ENCODE measurements at regions not wholly inside any gene's neighbourhood (a gene's known extent, or its start where the extent isn't known, plus 50 kb on each side); places are given as distances from the start of the nearest gene placed in this dataset.

DNA sequence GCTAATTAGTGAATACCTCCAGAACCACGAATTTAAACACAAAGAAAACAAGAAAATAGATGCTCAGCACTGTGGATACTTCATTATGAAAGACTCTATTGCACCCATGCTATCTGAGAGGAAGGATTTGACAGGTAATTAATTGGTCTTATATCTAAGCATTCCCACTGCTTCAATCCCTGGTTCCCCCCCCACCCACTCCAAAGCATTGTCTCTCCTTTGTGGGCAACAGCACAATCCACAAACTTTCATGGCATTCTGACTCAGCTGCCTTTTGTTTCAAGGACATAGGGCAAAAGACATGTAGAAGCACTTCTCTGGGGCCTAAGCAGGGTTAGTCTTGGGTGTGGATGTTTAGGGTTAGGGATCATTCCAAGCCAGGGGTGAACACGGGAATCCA lies 551.4 kb downstream of the BUD13 start:
- Histone ChIP-seq H4K20me1 (ENCODE audit: control insufficient read depth, insufficient read depth, low read depth, low read length) (no peaks in the 10 kb centered on the region), H3K79me2 (ENCODE audit: control insufficient read depth, low read length) (no peaks in the 10 kb centered on the region), H3K4me1 (ENCODE audit: control insufficient read depth, low read length) (no peaks in the 10 kb centered on the region), H3K4me2 (ENCODE audit: low read length) (no peak overlapping the region), H3K27ac (ENCODE audit: low read depth, low read length) (no peak overlapping the region), H3K9me2 (replicated peaks; ENCODE audit: control insufficient read depth, low read length) (no peaks in the 10 kb centered on the region), H3K27me3 (ENCODE audit: control insufficient read depth, low read length) (no peaks in the 10 kb centered on the region), H3K4me3 (ENCODE audit: low read length) (no peak overlapping the region), H3K36me3 (ENCODE audit: control insufficient read depth, low read length) (no peaks in the 10 kb centered on the region), H3K9me3 (ENCODE audit: control insufficient read depth, insufficient read depth, low read length) (no peaks in the 10 kb centered on the region), H3F3A (ENCODE audit: control insufficient read depth, insufficient read depth) (no peaks in the 10 kb centered on the region)
- no peak for TF ChIP-seq EZH2phosphoT487 (IDR thresholded peaks at IDR 0.05; ENCODE audit: borderline replicate concordance, low read length)
- TF ChIP-seq, protein P1, sequence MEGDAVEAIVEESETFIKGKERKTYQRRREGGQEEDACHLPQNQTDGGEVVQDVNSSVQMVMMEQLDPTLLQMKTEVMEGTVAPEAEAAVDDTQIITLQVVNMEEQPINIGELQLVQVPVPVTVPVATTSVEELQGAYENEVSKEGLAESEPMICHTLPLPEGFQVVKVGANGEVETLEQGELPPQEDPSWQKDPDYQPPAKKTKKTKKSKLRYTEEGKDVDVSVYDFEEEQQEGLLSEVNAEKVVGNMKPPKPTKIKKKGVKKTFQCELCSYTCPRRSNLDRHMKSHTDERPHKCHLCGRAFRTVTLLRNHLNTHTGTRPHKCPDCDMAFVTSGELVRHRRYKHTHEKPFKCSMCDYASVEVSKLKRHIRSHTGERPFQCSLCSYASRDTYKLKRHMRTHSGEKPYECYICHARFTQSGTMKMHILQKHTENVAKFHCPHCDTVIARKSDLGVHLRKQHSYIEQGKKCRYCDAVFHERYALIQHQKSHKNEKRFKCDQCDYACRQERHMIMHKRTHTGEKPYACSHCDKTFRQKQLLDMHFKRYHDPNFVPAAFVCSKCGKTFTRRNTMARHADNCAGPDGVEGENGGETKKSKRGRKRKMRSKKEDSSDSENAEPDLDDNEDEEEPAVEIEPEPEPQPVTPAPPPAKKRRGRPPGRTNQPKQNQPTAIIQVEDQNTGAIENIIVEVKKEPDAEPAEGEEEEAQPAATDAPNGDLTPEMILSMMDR (IDR thresholded peaks at IDR 0.05; ENCODE audit: low read depth, low read length, poor library complexity, severe bottlenecking): no peak

DNA sequence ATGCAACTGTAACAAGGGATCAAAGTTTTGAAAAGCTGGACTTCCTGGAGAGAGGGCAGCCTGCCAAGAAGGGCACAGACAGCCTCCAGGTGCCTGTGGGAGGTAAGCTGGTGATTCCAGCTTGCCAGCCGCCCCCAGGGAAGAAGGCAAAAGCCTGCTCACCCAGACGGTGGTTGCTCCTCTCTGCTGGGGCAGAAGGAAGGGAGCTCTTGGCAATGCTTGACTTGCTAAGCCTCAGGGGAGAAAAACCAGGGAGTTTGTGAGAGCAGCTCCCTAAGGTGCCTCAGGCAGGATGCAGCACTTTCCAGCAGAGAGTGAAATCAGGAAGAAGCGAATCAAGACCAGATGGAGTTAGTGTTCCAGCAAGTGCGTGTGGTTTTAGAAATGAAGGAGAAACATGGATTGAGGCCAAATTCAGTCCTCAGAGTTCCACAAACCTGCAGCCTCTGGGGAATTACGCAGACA lies 553.6 kb downstream of the BUD13 start:
- Histone ChIP-seq H3K9me3 (ENCODE audit: control insufficient read depth, insufficient read depth, low read length) (no peaks in the 10 kb centered on the region), H3K9me2 (replicated peaks; ENCODE audit: control insufficient read depth, low read length) (no peaks in the 10 kb centered on the region), H4K20me1 (ENCODE audit: control insufficient read depth, insufficient read depth, low read depth, low read length) (no peaks in the 10 kb centered on the region), H3K79me2 (ENCODE audit: control insufficient read depth, low read length) (no peaks in the 10 kb centered on the region), H3K4me3 (ENCODE audit: low read length) (no peak overlapping the region), H3K4me2 (ENCODE audit: low read length) (no peak overlapping the region), H3F3A (ENCODE audit: control insufficient read depth, insufficient read depth) (no peaks in the 10 kb centered on the region), H3K27me3 (ENCODE audit: control insufficient read depth, low read length) (no peaks in the 10 kb centered on the region), H3K4me1 (ENCODE audit: control insufficient read depth, low read length) (no peaks in the 10 kb centered on the region), H3K36me3 (ENCODE audit: control insufficient read depth, low read length) (no peaks in the 10 kb centered on the region), H3K27ac (ENCODE audit: low read depth, low read length) (no peak overlapping the region)
- TF ChIP-seq, protein P1 (IDR thresholded peaks at IDR 0.05; ENCODE audit: low read depth, low read length, poor library complexity, severe bottlenecking): no peak
- no peak for TF ChIP-seq EZH2phosphoT487 (IDR thresholded peaks at IDR 0.05; ENCODE audit: borderline replicate concordance, low read length)

DNA sequence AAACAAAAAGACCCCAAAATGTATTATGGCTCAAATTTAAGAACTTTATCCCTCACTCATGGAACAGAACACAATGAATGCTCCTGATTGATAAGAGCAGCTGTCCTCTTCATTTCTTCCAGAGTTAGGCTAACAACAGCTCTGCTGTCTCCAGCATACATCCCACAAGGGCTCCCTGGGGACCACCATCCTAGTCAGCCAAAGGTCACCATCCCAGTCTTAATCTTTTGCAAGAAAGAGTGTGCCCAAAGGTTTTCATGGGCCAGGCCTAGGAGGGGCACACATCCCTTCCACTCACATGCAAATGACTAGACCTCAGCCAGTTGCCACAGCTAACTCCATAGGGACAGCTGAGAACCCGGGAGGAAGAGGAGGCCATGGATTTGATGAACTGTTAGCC lies 555.3 kb downstream of the BUD13 start:
- Histone ChIP-seq H3K4me2 (ENCODE audit: low read length) (no peak overlapping the region), H3K9me2 (replicated peaks; ENCODE audit: control insufficient read depth, low read length) (no peaks in the 10 kb centered on the region), H3K79me2 (ENCODE audit: control insufficient read depth, low read length) (no peaks in the 10 kb centered on the region), H3K4me3 (ENCODE audit: low read length) (no peak overlapping the region), H4K20me1 (ENCODE audit: control insufficient read depth, insufficient read depth, low read depth, low read length) (no peaks in the 10 kb centered on the region), H3K4me1 (ENCODE audit: control insufficient read depth, low read length) (no peaks in the 10 kb centered on the region), H3K27me3 (ENCODE audit: control insufficient read depth, low read length) (no peaks in the 10 kb centered on the region), H3K9me3 (ENCODE audit: control insufficient read depth, insufficient read depth, low read length) (no peaks in the 10 kb centered on the region), H3K36me3 (ENCODE audit: control insufficient read depth, low read length) (no peaks in the 10 kb centered on the region), H3F3A (ENCODE audit: control insufficient read depth, insufficient read depth) (no peaks in the 10 kb centered on the region), H3K27ac (ENCODE audit: low read depth, low read length) (no peak overlapping the region)
- TF ChIP-seq, protein P1 (IDR thresholded peaks at IDR 0.05; ENCODE audit: low read depth, low read length, poor library complexity, severe bottlenecking): no peak
- no peak for TF ChIP-seq EZH2phosphoT487 (IDR thresholded peaks at IDR 0.05; ENCODE audit: borderline replicate concordance, low read length)

DNA sequence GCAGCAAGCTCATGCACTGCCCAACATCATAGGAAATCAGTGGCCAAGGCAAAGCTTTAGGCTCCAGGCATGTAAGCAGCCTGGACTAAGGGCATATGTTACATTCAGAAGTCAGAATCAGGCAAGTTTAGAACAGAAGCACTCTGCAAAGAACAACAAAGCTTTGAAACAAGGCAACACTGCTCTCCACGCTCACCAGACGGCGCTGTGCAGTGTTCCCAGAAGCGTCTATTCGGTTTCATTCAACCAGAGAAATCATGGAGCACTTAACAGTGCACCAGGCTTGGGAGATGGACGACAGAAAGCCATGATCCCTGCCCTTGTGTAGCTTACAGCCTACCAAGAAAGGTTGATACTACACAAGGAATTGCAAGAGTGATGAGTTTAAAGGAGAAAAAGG lies 555.8 kb downstream of the BUD13 start:
- H3K27me3 ChIP-seq (ENCODE audit: control insufficient read depth, low read length): no peaks in the 10 kb centered on the region
- no peak overlapping the region for H3K4me3 ChIP-seq (ENCODE audit: low read length)
- H3K27ac ChIP-seq (ENCODE audit: low read depth, low read length): no peak overlapping the region
- no peaks in the 10 kb centered on the region for H3K4me1 ChIP-seq (ENCODE audit: control insufficient read depth, low read length)
- H3K4me2 ChIP-seq (ENCODE audit: low read length): no peak overlapping the region
- H4K20me1 ChIP-seq (ENCODE audit: control insufficient read depth, insufficient read depth, low read depth, low read length): no peaks in the 10 kb centered on the region
- no peaks in the 10 kb centered on the region for H3K9me2 ChIP-seq (replicated peaks; ENCODE audit: control insufficient read depth, low read length)
- no peak for TF ChIP-seq EZH2phosphoT487 (IDR thresholded peaks at IDR 0.05; ENCODE audit: borderline replicate concordance, low read length)
- TF ChIP-seq, protein P1 (IDR thresholded peaks at IDR 0.05; ENCODE audit: low read depth, low read length, poor library complexity, severe bottlenecking): peak; percentile 59
- no peaks in the 10 kb centered on the region for H3F3A ChIP-seq (ENCODE audit: control insufficient read depth, insufficient read depth)
- H3K79me2 ChIP-seq (ENCODE audit: control insufficient read depth, low read length): no peaks in the 10 kb centered on the region
- no peaks in the 10 kb centered on the region for H3K9me3 ChIP-seq (ENCODE audit: control insufficient read depth, insufficient read depth, low read length)
- H3K36me3 ChIP-seq (ENCODE audit: control insufficient read depth, low read length): no peaks in the 10 kb centered on the region

Data from DOHH2 (cell line).